HG03039 (cell line): ENCODE measurements at regions not wholly inside any gene's neighbourhood (a gene's known extent, or its start where the extent isn't known, plus 50 kb on each side); places are given as distances from the start of the nearest gene placed in this dataset.

Experiments
- ATAC-seq: cut with Tn5 transposase; IDR thresholded peaks from one replicate; pipeline ENCODE4 v1.9.1; 2021; ENCODE audit warnings: mild to moderate bottlenecking, moderate library complexity; ENCODE audit not compliant: unreplicated experiment

DNA sequence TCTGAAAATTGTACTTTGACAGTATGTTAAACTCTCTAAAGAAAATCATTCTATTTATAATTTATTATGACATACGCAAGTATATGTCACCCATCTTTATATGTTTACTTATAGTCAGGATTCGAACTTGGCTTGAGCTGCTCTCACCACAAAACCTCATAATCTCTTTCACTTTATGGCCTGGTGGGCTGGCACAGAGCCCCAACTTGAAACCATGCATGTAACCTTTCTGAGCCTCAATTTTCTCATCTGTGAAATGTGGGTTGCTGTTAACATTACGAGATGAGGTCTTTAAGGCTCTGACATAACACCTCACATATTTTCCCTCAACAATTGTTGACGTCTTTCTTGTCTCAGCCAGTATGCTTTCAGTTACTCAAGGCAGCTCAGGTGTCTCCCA, 69.4 kb upstream of the PFN2 start:
- no peak for ATAC-seq

DNA sequence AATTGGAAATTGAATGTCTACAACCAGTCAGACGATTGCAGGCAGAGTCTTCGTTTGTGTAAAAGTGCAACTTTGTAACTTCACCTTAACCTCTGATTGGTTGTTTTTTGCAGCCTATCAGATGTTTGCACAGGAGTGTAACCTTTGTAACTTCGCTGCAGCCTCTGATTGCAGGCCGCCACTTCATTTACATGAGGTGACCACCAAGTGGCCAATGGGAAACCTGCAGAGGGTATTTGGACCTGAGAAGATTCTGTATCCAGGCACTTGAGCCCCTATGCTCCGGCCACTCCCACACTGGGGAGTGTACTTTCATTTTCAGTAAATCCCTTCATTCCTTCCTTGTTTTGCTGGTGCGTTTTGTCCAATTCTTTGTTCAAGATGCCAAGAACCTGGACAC, 68.1 kb upstream of the PFN2 start:
- ATAC-seq = no peak

DNA sequence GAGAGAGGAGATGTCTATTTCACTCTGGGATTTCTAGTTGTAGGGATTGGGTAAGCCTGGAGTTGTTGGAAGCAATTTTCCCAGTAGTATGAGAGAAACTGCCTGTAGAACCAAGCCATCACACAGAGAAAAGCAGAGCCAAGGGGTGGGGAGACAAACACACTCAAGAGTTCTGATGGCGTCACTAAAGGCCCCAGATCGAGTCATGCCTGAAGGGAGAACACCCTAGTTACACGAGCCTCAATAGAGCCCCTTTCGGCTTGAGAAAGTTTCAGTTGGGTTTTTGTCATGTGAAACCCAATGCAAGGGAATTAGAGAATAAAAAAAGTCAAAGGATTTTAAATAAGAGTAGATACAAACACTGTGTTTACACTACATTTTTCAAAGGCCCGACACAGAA, 66.1 kb upstream of the PFN2 start:
- no peak for ATAC-seq

DNA sequence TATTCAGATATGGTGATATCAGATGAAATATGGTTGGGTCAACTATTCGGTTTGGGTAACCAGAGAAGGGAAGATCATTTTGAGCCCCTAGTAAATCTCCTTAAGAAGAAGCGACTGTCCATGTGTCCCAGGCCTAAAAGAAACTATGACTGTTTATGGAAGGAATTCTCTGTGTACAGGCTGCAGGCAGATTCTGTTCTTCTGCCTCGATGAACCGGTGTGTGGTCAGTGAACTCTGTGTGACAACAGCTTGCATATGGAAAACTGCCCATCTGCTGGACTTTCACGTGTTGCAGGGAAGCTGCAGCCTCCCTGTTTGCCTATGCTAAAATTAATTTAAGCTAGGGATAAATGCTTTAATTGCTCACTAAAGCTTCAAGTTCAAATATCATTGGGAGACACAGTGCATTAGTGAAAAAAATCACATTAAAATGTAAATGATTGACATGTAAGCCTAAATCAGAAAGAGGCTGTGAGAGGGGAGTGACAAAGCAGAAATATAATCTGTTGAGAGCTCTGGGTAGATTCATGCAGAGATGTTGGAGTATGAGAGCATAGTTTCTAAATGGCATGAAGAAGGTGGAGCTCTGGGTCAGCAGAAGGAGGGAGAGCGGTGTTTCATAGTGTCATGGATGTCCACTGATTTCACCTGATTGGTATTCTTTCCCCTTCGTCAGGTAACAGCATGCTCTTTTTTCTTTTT, 65.4 kb upstream of the PFN2 start:
- ATAC-seq = no peak

DNA sequence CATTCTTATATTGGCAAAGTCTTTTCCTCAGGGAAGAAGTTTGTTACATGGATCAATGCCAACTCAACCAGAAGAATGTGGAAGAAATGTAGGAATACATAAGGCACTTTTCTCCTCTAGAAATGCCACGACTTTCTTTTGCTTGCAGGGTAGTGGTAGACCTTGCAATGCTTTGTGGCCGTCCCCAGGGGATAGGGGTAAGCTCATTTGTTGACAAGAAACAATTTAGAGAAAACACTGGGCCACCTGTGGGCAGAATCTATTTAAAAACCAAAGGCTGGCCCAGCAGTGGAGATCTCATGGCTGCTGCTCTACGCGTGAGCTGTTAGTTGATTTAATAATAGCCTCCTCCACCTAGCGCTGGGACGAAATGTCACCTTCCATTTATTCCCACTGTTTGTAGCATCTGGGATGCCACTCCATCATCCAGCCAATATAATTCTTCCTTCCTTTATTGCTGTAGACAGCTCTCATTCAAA, 64.6 kb upstream of the PFN2 start:
- no peak for ATAC-seq

DNA sequence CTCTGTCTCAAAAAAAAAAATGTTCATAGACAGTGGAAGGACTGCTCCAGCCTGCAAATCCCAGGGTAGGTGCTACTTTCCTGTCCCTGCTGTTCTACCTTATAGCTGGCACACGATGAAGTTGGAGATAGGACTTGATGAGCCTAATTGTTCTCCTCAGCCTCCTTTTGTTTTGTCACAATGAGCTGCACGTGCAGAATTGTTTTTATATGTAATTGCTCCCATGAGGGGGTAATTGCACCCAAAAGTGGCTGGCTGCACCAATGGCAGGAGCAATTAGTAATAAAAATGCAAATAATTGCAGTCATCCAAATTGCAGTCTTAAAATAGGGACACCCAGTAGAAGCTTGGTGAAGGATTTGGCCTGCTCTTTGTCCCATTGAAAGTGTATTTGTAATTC, 63.0 kb upstream of the PFN2 start:
- no peak for ATAC-seq

DNA sequence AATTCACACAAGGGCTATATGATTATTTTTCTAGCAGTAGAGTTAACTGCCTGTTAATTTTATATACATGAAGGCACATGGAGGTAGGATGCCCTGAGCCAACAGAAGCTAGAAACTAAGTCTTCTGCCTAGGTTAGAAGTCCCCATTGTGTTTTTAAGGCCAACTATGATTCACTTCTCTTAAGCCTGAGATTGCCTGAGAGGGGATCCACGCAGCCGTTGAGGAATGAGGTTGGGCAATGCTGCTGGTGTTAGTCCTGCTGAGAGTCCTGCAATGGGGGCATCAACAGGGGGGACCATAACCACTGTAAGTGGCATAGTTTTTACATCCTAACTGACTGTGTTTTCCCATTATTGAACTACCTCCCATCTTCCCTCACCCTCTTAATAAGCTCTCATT, 60.1 kb upstream of the PFN2 start:
- ATAC-seq = no peak

DNA sequence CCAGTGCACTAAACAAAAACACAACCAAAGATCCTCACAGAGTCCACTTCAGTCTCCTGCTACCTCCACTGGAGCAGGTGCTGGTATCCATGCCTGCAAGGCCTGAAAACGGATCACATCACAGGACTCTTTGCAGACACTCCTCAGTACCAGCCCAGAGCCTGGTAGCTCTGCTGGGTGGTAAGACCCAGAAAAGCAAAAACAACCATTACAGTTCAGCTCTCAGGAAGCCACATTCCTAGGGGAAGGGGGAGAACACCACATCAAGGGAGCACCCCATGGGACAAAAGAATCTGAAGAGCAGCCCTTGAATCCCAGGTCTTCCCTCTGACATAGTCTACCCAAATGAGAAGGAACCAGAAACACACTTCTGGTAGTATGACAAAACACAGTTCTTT, 52.5 kb upstream of the PFN2 start:
- ATAC-seq = no peak

DNA sequence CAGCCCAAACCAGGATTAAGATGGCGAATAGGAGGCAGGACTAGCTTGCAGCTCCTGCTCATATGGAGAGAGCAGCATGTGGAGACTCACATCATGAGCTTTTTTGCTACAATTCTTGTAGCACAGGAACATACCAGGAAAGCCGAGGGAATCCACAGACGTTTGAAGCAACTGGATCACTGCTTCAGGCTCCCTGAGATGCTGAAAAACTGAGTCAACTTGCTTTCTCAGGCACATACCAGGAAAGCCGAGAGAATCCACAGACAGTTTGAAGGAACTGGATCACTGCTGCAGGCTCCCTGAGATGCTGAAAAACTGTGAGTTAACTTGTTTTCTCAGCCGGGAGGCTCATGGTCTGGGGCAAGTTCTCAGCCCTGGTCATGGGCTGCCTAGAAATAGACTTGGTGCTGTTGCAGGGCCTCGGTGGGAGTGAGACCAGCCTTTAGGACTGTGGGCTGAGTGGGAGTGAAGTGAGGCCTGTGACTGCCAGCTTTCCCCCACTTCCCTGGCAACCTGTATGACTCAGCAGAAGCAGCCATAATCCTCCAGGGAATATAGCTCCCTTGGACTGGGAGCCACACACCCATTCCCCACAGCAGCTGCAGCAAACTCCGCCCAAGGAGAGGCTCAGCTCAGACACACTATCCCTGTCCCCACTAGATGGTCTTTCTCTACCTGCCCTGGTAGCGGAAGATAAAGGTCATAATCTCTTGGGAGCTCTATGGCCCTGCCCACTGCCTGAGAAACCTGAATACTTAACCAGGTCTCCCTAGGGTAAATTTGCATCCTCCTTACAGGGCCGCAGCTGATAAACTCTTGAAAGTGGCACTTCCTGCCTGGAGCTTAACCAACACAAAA, 51.9 kb upstream of the PFN2 start:
- no peak for ATAC-seq

DNA sequence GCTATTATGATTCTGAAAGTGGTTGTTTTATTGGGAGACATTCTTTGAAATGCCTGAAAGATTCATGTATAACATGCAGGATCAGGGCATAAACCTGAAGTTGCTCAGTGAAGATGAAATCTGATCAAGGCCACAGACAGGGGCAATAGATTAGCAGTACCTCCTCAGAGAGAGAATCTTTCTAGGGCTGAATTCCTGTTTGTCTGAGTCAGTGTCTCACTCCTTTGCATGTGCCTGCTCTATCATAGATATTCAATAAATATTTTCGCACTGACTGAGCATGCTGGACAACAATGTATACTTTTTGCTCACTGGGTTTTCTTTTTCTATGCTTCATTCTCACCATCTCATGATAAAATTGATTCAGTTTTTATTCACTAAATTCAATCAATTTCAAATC, 49.8 kb upstream of the PFN2 start:
- ATAC-seq = no peak
